H1 (cell line): ENCODE measurements at regions not wholly inside any gene's neighbourhood (a gene's known extent, or its start where the extent isn't known, plus 50 kb on each side); places are given as distances from the start of the nearest gene placed in this dataset.

ENCODE experiments used
- BCL11A ChIP-seq, 2 experiments: IDR thresholded peaks; one replicate each; pipeline ENCODE4 v1.6.1; 2011; ENCODE audit warnings: low read depth in 2 of 2, low read length in 2 of 2, mild to moderate bottlenecking in 2 of 2
- CHD1 ChIP-seq: IDR thresholded peaks from 2 replicates; pipeline ENCODE4 v1.6.1; 2012; ENCODE audit warnings: low read depth, low read length, improper control_type of control experiment
- CTCF ChIP-seq, 3 experiments: IDR thresholded peaks; 1 replicate in 2 of 3; 2 replicates in 1 of 3; pipeline versions ENCODE4 v1.5.1 to v1.6.1; 2011; ENCODE audit warnings: low read length in 3 of 3, mild to moderate bottlenecking in 3 of 3, inconsistent platforms in 2 of 3, low read depth in 1 of 3, moderate library complexity in 1 of 3; ENCODE audit not compliant: insufficient read depth in 1 of 3; ENCODE audit errors: control extremely low read depth in 1 of 3
- EGR1 ChIP-seq: IDR thresholded peaks from 2 replicates; pipeline ENCODE4 v1.6.1; 2011; ENCODE audit warnings: low read depth, low read length, borderline replicate concordance
- GABPA ChIP-seq: IDR thresholded peaks from 2 replicates; pipeline ENCODE4 v1.6.1; 2011; ENCODE audit warnings: mild to moderate bottlenecking, low read length, moderate library complexity, borderline replicate concordance; ENCODE audit not compliant: insufficient read depth
- JUND ChIP-seq: IDR thresholded peaks from 2 replicates; pipeline ENCODE4 v1.6.1; 2011; ENCODE audit warnings: mild to moderate bottlenecking, improper control_type of control experiment, low read length
- SP1 ChIP-seq: IDR thresholded peaks from 2 replicates; pipeline ENCODE4 v1.6.1; 2011; ENCODE audit warnings: low read depth, low read length
- SP2 ChIP-seq: IDR thresholded peaks from 2 replicates; pipeline ENCODE4 v1.6.1; 2012; ENCODE audit warnings: mild to moderate bottlenecking, low read length, inconsistent platforms
- SP4 ChIP-seq: IDR thresholded peaks from 2 replicates; pipeline ENCODE4 v1.6.1; 2012; ENCODE audit warnings: low read length, inconsistent platforms
- YY1 ChIP-seq: IDR thresholded peaks from 2 replicates; pipeline ENCODE4 v1.6.1; 2011; ENCODE audit warnings: low read depth, mild to moderate bottlenecking, low read length
- ZNF274 ChIP-seq: IDR thresholded peaks from 2 replicates; pipeline ENCODE4 v1.7.0; 2012; ENCODE audit warnings: low read length, borderline replicate concordance; ENCODE audit errors: extremely low read depth

- TF ChIP-seq SP2, result no peak
- no peak for TF ChIP-seq CTCF (IDR thresholded peaks at IDR 0.05; ENCODE audit: control extremely low read depth in 1 of 3, insufficient read depth in 1 of 3, low read depth in 1 of 3, low read length in 3 of 3)
- TF ChIP-seq YY1, result no peak
- TF ChIP-seq BCL11A (IDR thresholded peaks at IDR 0.05; ENCODE audit: low read depth in 2 of 2, low read length in 2 of 2), result no peak
- no peak for TF ChIP-seq SP1
- TF ChIP-seq GABPA, result no peak
- TF ChIP-seq EGR1, result no peak
- no peak for TF ChIP-seq SP4
- TF ChIP-seq CHD1, result no peak
- TF ChIP-seq ZNF274, result no peak
- no peak for TF ChIP-seq JUND
Measured at GRCh38 chr2:188819792-188820191, 154.4 kb upstream of the COL3A1 start.
